ENCODE measurements at regions not wholly inside any gene's neighbourhood (a gene's known extent, or its start where the extent isn't known, plus 50 kb on each side); places are given as distances from the start of the nearest gene placed in this dataset.

DNA sequence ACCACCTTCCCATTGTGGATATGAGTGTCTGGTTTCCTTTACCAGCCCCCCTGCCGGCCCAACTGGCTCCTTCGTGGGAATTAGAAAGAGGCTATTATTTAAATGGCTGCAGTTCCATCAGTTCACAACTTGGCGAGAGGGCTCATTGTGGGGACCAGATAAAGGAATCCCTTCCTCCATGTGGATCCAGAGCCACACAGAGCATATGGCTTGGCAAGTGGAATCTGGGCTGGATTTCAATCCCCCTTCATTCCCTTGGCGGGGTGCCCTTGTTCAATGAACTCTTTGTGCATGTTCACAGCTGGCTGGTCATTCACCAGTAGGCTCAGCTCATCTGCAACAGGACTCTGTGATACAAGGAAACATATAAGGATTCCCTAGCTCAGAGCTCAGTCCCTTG, 140.6 kb downstream of the OPN5 start:
- Mint-ChIP-seq H3K27ac (no peak overlapping the region), H3K36me3 (ENCODE audit: low read depth) (no peaks in the 10 kb centered on the region), H3K4me3 (no peak overlapping the region), H3K4me1 (peaks cover 9% of the 10 kb centered on the region), H3K9me3 (no peaks in the 10 kb centered on the region), H3K27me3 (ENCODE audit: insufficient read depth, low read depth, poor library complexity) (no peaks in the 10 kb centered on the region)
- Histone ChIP-seq H2AFZ (peak overlapping the region; percentile 5; the same call in 1 of the 2 replicates), H3K4me1 (ENCODE audit: insufficient read depth) (0 out of 2 replicates have a peak, but pooled peaks cover 3% of the 10 kb centered on the region), H3K79me2 (replicated peaks; ENCODE audit: insufficient read depth) (no peaks in the 10 kb centered on the region), H3K27ac (ENCODE audit: low read depth) (no peak overlapping the region), H3K4me2 (no peak overlapping the region), H3K36me3 (ENCODE audit: insufficient read depth) (no peaks in the 10 kb centered on the region), H3F3A (replicated peaks; ENCODE audit: low read depth) (no peaks in the 10 kb centered on the region), H3K9me2 (ENCODE audit: insufficient read depth) (no peaks in the 10 kb centered on the region), H4K20me1 (replicated peaks; ENCODE audit: insufficient read depth) (no peaks in the 10 kb centered on the region), H3K27me3 (ENCODE audit: insufficient read depth) (no peaks in the 10 kb centered on the region), H3K4me3 (no peak overlapping the region)
- ATAC-seq: peak; percentile 90
- peak; percentile 60 for DNase-seq (ENCODE audit: low spot score)
- no peak for TF ChIP-seq NANOG (IDR thresholded peaks at IDR 0.05; ENCODE audit: borderline replicate concordance)

DNA sequence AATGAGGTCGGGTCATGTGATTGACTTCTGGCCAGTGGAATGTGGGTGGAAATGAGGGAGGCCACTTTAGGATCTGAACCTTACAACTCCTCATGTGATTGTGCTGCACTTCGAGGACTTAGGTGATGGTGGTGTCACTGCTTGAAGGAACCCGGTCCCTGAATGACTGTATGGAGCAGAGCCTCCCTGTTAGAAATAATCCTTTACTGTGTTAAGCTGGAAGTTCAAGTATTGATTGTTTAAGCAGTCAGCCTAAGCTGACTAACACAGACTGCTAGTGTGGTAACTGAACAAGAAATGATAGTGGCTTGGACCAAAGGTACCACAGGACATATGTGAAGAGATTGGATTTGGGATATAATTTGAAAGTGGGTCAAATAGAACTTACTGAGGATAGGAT, 138.0 kb downstream of the OPN5 start:
- Histone ChIP-seq H3K4me2 (no peak overlapping the region), H3K79me2 (replicated peaks; ENCODE audit: insufficient read depth) (no peaks in the 10 kb centered on the region), H3F3A (replicated peaks; ENCODE audit: low read depth) (no peaks in the 10 kb centered on the region), H2AFZ (no peak overlapping the region), H3K27ac (ENCODE audit: low read depth) (no peak overlapping the region), H3K36me3 (ENCODE audit: insufficient read depth) (no peaks in the 10 kb centered on the region), H4K20me1 (replicated peaks; ENCODE audit: insufficient read depth) (no peaks in the 10 kb centered on the region), H3K4me3 (no peak overlapping the region), H3K4me1 (ENCODE audit: insufficient read depth) (peaks cover 7% of the 10 kb centered on the region; the same call in 1 of the 2 replicates), H3K27me3 (ENCODE audit: insufficient read depth) (no peaks in the 10 kb centered on the region), H3K9me2 (ENCODE audit: insufficient read depth) (no peaks in the 10 kb centered on the region)
- H3K27ac Mint-ChIP-seq: no peak overlapping the region
- no peak overlapping the region for H3K4me3 Mint-ChIP-seq
- no peaks in the 10 kb centered on the region for H3K27me3 Mint-ChIP-seq (ENCODE audit: insufficient read depth, low read depth, poor library complexity)
- TF ChIP-seq STAT1 (IDR thresholded peaks at IDR 0.05; ENCODE audit: unreplicated experiment): no peak
- H3K9me3 Mint-ChIP-seq: no peaks in the 10 kb centered on the region
- H3K36me3 Mint-ChIP-seq (ENCODE audit: low read depth): no peaks in the 10 kb centered on the region
- DNase-seq (ENCODE audit: low spot score) (no peak), ATAC-seq (no peak)
- H3K4me1 Mint-ChIP-seq: peaks cover 4% of the 10 kb centered on the region

DNA sequence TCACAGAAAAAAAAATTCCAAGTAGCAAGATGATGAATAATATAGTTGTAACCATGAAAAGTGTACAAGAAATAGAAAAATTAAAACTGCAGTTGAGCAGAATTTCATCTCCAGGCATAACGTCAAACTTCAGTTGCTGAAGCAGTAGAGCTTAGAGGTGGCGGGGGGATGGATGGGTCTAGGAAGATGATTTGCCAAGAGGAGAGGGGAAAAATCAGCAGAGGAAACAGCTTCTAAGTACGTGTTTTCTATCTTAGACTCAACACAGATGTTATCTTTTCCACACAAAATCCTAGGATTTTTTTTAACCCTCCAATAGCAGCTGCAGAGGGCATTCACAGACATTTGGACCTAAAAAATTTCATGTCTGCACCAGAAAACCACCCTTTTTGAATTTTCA, 136.0 kb downstream of the OPN5 start:
- no peak overlapping the region for H3K4me2 ChIP-seq
- no peaks in the 10 kb centered on the region for H4K20me1 ChIP-seq (replicated peaks; ENCODE audit: insufficient read depth)
- no peaks in the 10 kb centered on the region for H3K36me3 ChIP-seq (ENCODE audit: insufficient read depth)
- Mint-ChIP-seq H3K9me3 (no peaks in the 10 kb centered on the region), H3K4me3 (no peak overlapping the region), H3K4me1 (peaks cover 4% of the 10 kb centered on the region), H3K36me3 (ENCODE audit: low read depth) (no peaks in the 10 kb centered on the region), H3K27me3 (ENCODE audit: insufficient read depth, low read depth, poor library complexity) (peaks cover 2% of the 10 kb centered on the region), H3K27ac (no peak overlapping the region)
- no peak overlapping the region for H3K27ac ChIP-seq (ENCODE audit: low read depth)
- DNase-seq (ENCODE audit: low spot score): no peak
- peaks cover 8% of the 10 kb centered on the region; the same call in 1 of the 2 replicates for H3K4me1 ChIP-seq (ENCODE audit: insufficient read depth)
- no peaks in the 10 kb centered on the region for H3F3A ChIP-seq (replicated peaks; ENCODE audit: low read depth)
- H3K79me2 ChIP-seq (replicated peaks; ENCODE audit: insufficient read depth): no peaks in the 10 kb centered on the region
- no peaks in the 10 kb centered on the region for H3K27me3 ChIP-seq (ENCODE audit: insufficient read depth)
- H3K9me2 ChIP-seq (ENCODE audit: insufficient read depth): no peaks in the 10 kb centered on the region
- no peak for ATAC-seq
- no peak for TF ChIP-seq JUNB (IDR thresholded peaks at IDR 0.05; ENCODE audit: unreplicated experiment)
- TF ChIP-seq CREB1 (CRISPR knock-in tag; IDR thresholded peaks at IDR 0.05; ENCODE audit: low read depth): no peak
- TF ChIP-seq, protein P1, sequence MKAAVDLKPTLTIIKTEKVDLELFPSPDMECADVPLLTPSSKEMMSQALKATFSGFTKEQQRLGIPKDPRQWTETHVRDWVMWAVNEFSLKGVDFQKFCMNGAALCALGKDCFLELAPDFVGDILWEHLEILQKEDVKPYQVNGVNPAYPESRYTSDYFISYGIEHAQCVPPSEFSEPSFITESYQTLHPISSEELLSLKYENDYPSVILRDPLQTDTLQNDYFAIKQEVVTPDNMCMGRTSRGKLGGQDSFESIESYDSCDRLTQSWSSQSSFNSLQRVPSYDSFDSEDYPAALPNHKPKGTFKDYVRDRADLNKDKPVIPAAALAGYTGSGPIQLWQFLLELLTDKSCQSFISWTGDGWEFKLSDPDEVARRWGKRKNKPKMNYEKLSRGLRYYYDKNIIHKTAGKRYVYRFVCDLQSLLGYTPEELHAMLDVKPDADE (IDR thresholded peaks at IDR 0.05): no peak
- TF ChIP-seq STAT1 (IDR thresholded peaks at IDR 0.05; ENCODE audit: unreplicated experiment): no peak
- TF ChIP-seq, protein P2, sequence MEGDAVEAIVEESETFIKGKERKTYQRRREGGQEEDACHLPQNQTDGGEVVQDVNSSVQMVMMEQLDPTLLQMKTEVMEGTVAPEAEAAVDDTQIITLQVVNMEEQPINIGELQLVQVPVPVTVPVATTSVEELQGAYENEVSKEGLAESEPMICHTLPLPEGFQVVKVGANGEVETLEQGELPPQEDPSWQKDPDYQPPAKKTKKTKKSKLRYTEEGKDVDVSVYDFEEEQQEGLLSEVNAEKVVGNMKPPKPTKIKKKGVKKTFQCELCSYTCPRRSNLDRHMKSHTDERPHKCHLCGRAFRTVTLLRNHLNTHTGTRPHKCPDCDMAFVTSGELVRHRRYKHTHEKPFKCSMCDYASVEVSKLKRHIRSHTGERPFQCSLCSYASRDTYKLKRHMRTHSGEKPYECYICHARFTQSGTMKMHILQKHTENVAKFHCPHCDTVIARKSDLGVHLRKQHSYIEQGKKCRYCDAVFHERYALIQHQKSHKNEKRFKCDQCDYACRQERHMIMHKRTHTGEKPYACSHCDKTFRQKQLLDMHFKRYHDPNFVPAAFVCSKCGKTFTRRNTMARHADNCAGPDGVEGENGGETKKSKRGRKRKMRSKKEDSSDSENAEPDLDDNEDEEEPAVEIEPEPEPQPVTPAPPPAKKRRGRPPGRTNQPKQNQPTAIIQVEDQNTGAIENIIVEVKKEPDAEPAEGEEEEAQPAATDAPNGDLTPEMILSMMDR (conservative IDR thresholded peaks at IDR 0.05; ENCODE audit: low read depth in 2 of 2): no peak
- TF ChIP-seq ZNF114 (CRISPR knock-in tag; IDR thresholded peaks at IDR 0.05): no peak
- H3K4me3 ChIP-seq: no peak overlapping the region
- H2AFZ ChIP-seq: no peak overlapping the region

Data from GM23338 (cell line).